ENCODE measurements at regions not wholly inside any gene's neighbourhood (a gene's known extent, or its start where the extent isn't known, plus 50 kb on each side); places are given as distances from the start of the nearest gene placed in this dataset.

- no peaks in the 10 kb centered on the region for H3K36me3 Mint-ChIP-seq
- H3K4me3 Mint-ChIP-seq, result no peak overlapping the region
- ChIA-PET CTCF (interaction anchor here (0.6 to 2.2 kb wide), 2 partner anchors 12 to 121 kb away, joined by 4 to 7 read pairs; no protein-coding TSS in a partner anchor), POLR2A (interaction anchor here (1.3 kb wide), 1 partner anchor 63 kb away, joined by 5 read pairs; no protein-coding TSS in a partner anchor)
- no peaks in the 10 kb centered on the region for H3K27me3 Mint-ChIP-seq (ENCODE audit: low read depth)
- H3K9me3 Mint-ChIP-seq, result peaks cover 5% of the 10 kb centered on the region; the same call in 1 of the 2 replicates
- TF ChIP-seq CTCF (IDR thresholded peaks at IDR 0.05), result no peak
- no peak for TF ChIP-seq ARID4B (CRISPR knock-in tag; IDR thresholded peaks at IDR 0.05; ENCODE audit: borderline replicate concordance)
- TF ChIP-seq ZBTB43 (CRISPR knock-in tag; IDR thresholded peaks at IDR 0.05), result no peak
- no peak for TF ChIP-seq ZNF138 (CRISPR knock-in tag; conservative IDR thresholded peaks at IDR 0.05)
- no peak for TF ChIP-seq ZNF416 (CRISPR knock-in tag; IDR thresholded peaks at IDR 0.05)
- no peak for TF ChIP-seq ATF2 (CRISPR knock-in tag; IDR thresholded peaks at IDR 0.05; ENCODE audit: borderline replicate concordance, low read depth)
- TF ChIP-seq ZNF423 (CRISPR knock-in tag; IDR thresholded peaks at IDR 0.05), result no peak
- no peak for ATAC-seq
- H3K27ac Mint-ChIP-seq, result no peak overlapping the region
- DNase-seq (ENCODE audit: low spot score), result no peak
- H3K4me1 Mint-ChIP-seq, result peaks cover 41% of the 10 kb centered on the region
Observed at GRCh38 chr22:33984656-33985285, 64.5 kb upstream of the LARGE1 start.

GRCh38 chr22:33985506-33985905 lies 65.2 kb upstream of the LARGE1 start:
- H3K27ac Mint-ChIP-seq, result no peak overlapping the region
- no peaks in the 10 kb centered on the region for H3K36me3 Mint-ChIP-seq
- peaks cover 5% of the 10 kb centered on the region; the same call in 1 of the 2 replicates for H3K9me3 Mint-ChIP-seq
- no peaks in the 10 kb centered on the region for H3K27me3 Mint-ChIP-seq (ENCODE audit: low read depth)
- ATAC-seq, result no peak
- no peak overlapping the region for H3K4me3 Mint-ChIP-seq
- POLR2A ChIA-PET, result no interaction called here
- DNase-seq (ENCODE audit: low spot score), result no peak
- peaks cover 44% of the 10 kb centered on the region for H3K4me1 Mint-ChIP-seq
- CTCF ChIA-PET, result interaction anchor here (0.6 kb wide), 1 partner anchor 13 kb away, joined by 4 read pairs; no protein-coding TSS in a partner anchor
- no peak for TF ChIP-seq IRF2 (CRISPR knock-in tag; IDR thresholded peaks at IDR 0.05; ENCODE audit: borderline replicate concordance, low read depth)
- TF ChIP-seq E2F4 (CRISPR knock-in tag; IDR thresholded peaks at IDR 0.05; ENCODE audit: borderline replicate concordance, low read depth), result no peak
- TF ChIP-seq NR2C2 (CRISPR knock-in tag; IDR thresholded peaks at IDR 0.05), result no peak
- TF ChIP-seq HMGXB4 (CRISPR knock-in tag; IDR thresholded peaks at IDR 0.05), result no peak
- no peak for TF ChIP-seq FOXK1 (CRISPR knock-in tag; IDR thresholded peaks at IDR 0.05)
- TF ChIP-seq KAT7 (CRISPR knock-in tag; IDR thresholded peaks at IDR 0.05; ENCODE audit: borderline replicate concordance), result no peak
- no peak for TF ChIP-seq PREB (CRISPR knock-in tag; IDR thresholded peaks at IDR 0.05; ENCODE audit: borderline replicate concordance)
- TF ChIP-seq STAT6 (CRISPR knock-in tag; conservative IDR thresholded peaks at IDR 0.05; ENCODE audit: low read depth), result no peak
- no peak for TF ChIP-seq ZBTB21 (CRISPR knock-in tag; IDR thresholded peaks at IDR 0.05; ENCODE audit: borderline replicate concordance)
- no peak for TF ChIP-seq JAZF1 (CRISPR knock-in tag; IDR thresholded peaks at IDR 0.05)

All from WTC11 (cell line).